ENCODE measurements at regions not wholly inside any gene's neighbourhood (a gene's known extent, or its start where the extent isn't known, plus 50 kb on each side); places are given as distances from the start of the nearest gene placed in this dataset.

GRCh38 chrX:63408050-63408449 is 56.9 kb upstream of the SPIN4 start:
- H3K27ac ChIP-seq = no peak overlapping the region
- no peak for TF ChIP-seq CTCF (IDR thresholded peaks at IDR 0.05)
- TF ChIP-seq ZFX (IDR thresholded peaks at IDR 0.05; ENCODE audit: borderline replicate concordance) = no peak

GRCh38 chrX:63404332-63404731 is 53.2 kb upstream of the SPIN4 start:
- no peak for TF ChIP-seq CTCF (IDR thresholded peaks at IDR 0.05)
- no peak for TF ChIP-seq ZFX (IDR thresholded peaks at IDR 0.05; ENCODE audit: borderline replicate concordance)

GRCh38 chrX:63402106-63402505 is 51.0 kb upstream of the SPIN4 start:
- H3K27ac ChIP-seq = no peak overlapping the region
- TF ChIP-seq ZFX (IDR thresholded peaks at IDR 0.05; ENCODE audit: borderline replicate concordance) = no peak
- TF ChIP-seq CTCF (IDR thresholded peaks at IDR 0.05) = no peak

More at GRCh38 chrX:63404332-63404731, 53.2 kb upstream of the SPIN4 start:
- H3K27ac ChIP-seq = no peak overlapping the region

Measured in 22Rv1 (cell line).